MM.1S (cell line): ENCODE measurements at regions not wholly inside any gene's neighbourhood (a gene's known extent, or its start where the extent isn't known, plus 50 kb on each side); places are given as distances from the start of the nearest gene placed in this dataset.

Experiments
- EZH2 ChIP-seq: fragments of 300-600 bp; sonication (generic); optimal IDR thresholded peaks from 2 replicates; pipeline ENCODE3; 2017; ENCODE audit warnings: low read depth, mild to moderate bottlenecking, antibody characterized with exemption, low read length, mixed read lengths
- TF ChIP-seq, protein P1 (sequence below): fragments of 300-600 bp; sonication (generic); IDR thresholded peaks from 2 replicates; pipeline ENCODE4 v1.5.1; 2016; ENCODE audit warnings: antibody characterized with exemption, low read length, mixed read lengths

DNA sequence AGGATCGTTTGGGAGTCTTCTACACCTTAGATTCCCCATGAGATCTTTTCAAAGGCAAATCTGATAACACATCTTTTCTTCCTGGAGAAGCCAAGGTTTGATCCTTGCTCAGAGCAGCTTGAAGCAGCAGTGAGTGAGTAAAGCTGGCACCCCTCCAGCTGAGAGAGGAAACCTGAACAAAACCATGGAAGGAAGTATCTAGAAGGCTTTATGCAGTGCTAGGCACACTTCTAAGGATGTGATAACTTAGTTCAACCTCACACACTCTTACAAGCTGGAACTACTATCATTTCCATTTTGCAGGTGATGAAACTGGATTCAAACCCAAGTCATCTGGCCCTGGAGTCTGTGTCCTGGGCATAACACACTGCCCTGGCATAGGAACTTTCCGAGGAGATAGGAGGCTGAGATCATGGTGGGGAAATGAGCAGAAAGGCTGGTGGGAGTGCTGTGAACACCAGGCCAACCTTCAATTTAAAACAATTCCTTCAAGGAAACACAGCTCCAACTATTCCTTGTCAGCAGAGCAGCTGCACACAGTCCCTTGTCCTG, 71.2 kb downstream of the CTAGE1 start:
- TF ChIP-seq, protein P1, sequence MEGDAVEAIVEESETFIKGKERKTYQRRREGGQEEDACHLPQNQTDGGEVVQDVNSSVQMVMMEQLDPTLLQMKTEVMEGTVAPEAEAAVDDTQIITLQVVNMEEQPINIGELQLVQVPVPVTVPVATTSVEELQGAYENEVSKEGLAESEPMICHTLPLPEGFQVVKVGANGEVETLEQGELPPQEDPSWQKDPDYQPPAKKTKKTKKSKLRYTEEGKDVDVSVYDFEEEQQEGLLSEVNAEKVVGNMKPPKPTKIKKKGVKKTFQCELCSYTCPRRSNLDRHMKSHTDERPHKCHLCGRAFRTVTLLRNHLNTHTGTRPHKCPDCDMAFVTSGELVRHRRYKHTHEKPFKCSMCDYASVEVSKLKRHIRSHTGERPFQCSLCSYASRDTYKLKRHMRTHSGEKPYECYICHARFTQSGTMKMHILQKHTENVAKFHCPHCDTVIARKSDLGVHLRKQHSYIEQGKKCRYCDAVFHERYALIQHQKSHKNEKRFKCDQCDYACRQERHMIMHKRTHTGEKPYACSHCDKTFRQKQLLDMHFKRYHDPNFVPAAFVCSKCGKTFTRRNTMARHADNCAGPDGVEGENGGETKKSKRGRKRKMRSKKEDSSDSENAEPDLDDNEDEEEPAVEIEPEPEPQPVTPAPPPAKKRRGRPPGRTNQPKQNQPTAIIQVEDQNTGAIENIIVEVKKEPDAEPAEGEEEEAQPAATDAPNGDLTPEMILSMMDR = no peak
- no peak for TF ChIP-seq EZH2
